K562 (cell line): ENCODE measurements at regions not wholly inside any gene's neighbourhood (a gene's known extent, or its start where the extent isn't known, plus 50 kb on each side); places are given as distances from the start of the nearest gene placed in this dataset.

Experiments used
- BRCA1 ChIP-seq, 2 experiments: fragments of 450-650 bp in 1 of 2; sonication (generic) in 1 of 2; formaldehyde crosslinking in 1 of 2; IDR thresholded peaks; 2 replicates each; pipeline versions ENCODE4 v1.5.0 to v1.6.1; 2017 to 2020; ENCODE audit warnings: mild to moderate bottlenecking in 1 of 2, missing genetic modification reagents in 1 of 2
- GTF2E2 ChIP-seq: fragments of 200-800 bp; sonication (Bioruptor generic); IDR thresholded peaks from 2 replicates; pipeline ENCODE4 v1.6.1; 2016; ENCODE audit warnings: missing genetic modification characterization, missing compliant biosample characterization
- NR1H2 ChIP-seq: sonication (generic); formaldehyde crosslinking; IDR thresholded peaks from 2 replicates; pipeline ENCODE4 v1.4.0; 2020; ENCODE audit warnings: mild to moderate bottlenecking, missing genetic modification reagents
- RBBP5 ChIP-seq: fragments of 200-600 bp; sonication (generic); IDR thresholded peaks from 2 replicates; pipeline ENCODE4 v1.6.1; 2012; ENCODE audit warnings: borderline replicate concordance, mild to moderate bottlenecking, low read length, control low read depth, inconsistent platforms; ENCODE audit not compliant: insufficient read depth, poor library complexity, severe bottlenecking
- SP1 ChIP-seq: sonication (generic); formaldehyde crosslinking; IDR thresholded peaks from 2 replicates; pipeline ENCODE4 v1.8.1; 2022; ENCODE audit warnings: mild to moderate bottlenecking, missing genetic modification reagents
- YBX1 ChIP-seq: fragments of 450-650 bp; IDR thresholded peaks from 2 replicates; pipeline ENCODE4 v1.7.1; 2016; ENCODE audit warnings: mild to moderate bottlenecking
- ZBTB1 ChIP-seq: sonication (generic); formaldehyde crosslinking; IDR thresholded peaks from 2 replicates; pipeline ENCODE4 v1.8.1; 2023; ENCODE audit warnings: missing genetic modification reagents, low read depth, mild to moderate bottlenecking, borderline replicate concordance
- ZNF324 ChIP-seq: fragments of 250-450 bp; sonication (Bioruptor Pico); IDR thresholded peaks from 2 replicates; pipeline ENCODE4 v1.4.0; 2020; ENCODE audit warnings: mild to moderate bottlenecking

- TF ChIP-seq ZNF324 (no peak), RBBP5 (no peak), GTF2E2 (tag) (no peak), YBX1 (no peak), NR1H2 (CRISPR knock-in tag) (no peak), ZBTB1 (no peak), SP1 (CRISPR knock-in tag) (no peak), BRCA1 (IDR thresholded peaks at IDR 0.05) (no peak), BRCA1 (CRISPR knock-in tag; IDR thresholded peaks at IDR 0.05) (no peak)
Measured at GRCh38 chr2:49567811-49568600, 413.7 kb upstream of the FSHR start.
